ENCODE measurements at regions not wholly inside any gene's neighbourhood (a gene's known extent, or its start where the extent isn't known, plus 50 kb on each side); places are given as distances from the start of the nearest gene placed in this dataset.

DNA sequence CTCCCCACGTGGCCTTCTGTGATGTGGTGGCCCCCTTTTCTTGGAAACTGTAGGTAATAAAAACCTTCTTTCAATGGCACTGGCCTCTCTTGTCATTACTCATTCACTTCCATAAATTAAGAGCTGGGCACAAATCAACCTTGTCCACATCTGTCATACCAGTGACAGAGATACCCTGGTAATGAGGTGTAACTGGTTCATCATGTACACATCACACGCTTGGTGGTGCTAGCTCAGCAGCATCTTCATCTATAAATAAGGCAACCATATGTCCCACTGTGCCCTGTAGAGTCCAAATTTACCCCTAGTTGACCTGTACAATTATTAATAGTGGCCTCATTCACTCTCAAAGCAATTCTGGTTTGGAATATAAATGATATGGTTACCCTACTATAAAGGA is 245.6 kb downstream of the HIVEP2 start:
- TF ChIP-seq, protein P1, sequence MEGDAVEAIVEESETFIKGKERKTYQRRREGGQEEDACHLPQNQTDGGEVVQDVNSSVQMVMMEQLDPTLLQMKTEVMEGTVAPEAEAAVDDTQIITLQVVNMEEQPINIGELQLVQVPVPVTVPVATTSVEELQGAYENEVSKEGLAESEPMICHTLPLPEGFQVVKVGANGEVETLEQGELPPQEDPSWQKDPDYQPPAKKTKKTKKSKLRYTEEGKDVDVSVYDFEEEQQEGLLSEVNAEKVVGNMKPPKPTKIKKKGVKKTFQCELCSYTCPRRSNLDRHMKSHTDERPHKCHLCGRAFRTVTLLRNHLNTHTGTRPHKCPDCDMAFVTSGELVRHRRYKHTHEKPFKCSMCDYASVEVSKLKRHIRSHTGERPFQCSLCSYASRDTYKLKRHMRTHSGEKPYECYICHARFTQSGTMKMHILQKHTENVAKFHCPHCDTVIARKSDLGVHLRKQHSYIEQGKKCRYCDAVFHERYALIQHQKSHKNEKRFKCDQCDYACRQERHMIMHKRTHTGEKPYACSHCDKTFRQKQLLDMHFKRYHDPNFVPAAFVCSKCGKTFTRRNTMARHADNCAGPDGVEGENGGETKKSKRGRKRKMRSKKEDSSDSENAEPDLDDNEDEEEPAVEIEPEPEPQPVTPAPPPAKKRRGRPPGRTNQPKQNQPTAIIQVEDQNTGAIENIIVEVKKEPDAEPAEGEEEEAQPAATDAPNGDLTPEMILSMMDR (IDR thresholded peaks at IDR 0.05), result no peak
- TF ChIP-seq POLR2A (IDR thresholded peaks at IDR 0.05), result no peak
